ENCODE measurements at regions not wholly inside any gene's neighbourhood (a gene's known extent, or its start where the extent isn't known, plus 50 kb on each side); places are given as distances from the start of the nearest gene placed in this dataset.

DNA sequence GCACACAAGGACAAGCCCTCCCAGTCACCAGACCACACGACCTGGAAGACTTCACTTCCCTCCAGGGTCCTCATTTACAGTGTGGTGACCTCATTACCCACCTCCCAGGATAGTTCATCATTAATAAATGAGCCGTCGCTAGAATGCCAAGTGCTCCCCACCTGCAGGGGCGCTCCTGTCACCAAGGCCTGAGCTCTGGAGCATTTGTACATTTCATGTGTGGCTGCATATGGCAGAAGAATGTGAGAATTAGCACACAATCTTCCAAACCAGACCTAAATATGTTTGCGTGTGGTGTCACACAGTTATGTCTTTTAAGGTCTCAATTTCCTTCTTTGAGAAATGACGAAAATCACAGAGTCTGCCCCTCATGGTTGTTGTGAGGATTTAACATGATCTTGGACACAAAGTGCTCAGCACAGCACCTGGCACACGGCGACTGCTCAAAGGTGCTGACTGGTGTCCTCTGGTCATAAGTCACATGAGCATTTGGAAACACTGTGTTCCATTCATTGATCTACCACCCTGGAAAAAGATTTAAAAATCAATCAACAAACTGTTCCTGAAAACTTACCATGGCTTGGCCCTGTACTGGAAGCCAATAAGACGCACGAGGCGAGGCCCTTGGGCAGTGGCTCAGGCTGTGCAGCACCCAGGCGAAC lies 150.6 kb upstream of the SPACA7 start:
- peaks cover 53% of the 10 kb centered on the region for H3K27me3 ChIP-seq
- DNase-seq: no peak
- no peak overlapping the region for H3K4me3 ChIP-seq (ENCODE audit: low read depth, low read length)
- H3K9me3 ChIP-seq: no peaks in the 10 kb centered on the region; the same call in 1 of the 2 replicates
- TF ChIP-seq, protein P1, sequence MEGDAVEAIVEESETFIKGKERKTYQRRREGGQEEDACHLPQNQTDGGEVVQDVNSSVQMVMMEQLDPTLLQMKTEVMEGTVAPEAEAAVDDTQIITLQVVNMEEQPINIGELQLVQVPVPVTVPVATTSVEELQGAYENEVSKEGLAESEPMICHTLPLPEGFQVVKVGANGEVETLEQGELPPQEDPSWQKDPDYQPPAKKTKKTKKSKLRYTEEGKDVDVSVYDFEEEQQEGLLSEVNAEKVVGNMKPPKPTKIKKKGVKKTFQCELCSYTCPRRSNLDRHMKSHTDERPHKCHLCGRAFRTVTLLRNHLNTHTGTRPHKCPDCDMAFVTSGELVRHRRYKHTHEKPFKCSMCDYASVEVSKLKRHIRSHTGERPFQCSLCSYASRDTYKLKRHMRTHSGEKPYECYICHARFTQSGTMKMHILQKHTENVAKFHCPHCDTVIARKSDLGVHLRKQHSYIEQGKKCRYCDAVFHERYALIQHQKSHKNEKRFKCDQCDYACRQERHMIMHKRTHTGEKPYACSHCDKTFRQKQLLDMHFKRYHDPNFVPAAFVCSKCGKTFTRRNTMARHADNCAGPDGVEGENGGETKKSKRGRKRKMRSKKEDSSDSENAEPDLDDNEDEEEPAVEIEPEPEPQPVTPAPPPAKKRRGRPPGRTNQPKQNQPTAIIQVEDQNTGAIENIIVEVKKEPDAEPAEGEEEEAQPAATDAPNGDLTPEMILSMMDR (IDR thresholded peaks at IDR 0.05; ENCODE audit: low read depth, low read length): no peak; the same call in 1 of the 2 replicates
- no peaks in the 10 kb centered on the region for H3K36me3 ChIP-seq
- H3K4me1 ChIP-seq: no peaks in the 10 kb centered on the region

DNA sequence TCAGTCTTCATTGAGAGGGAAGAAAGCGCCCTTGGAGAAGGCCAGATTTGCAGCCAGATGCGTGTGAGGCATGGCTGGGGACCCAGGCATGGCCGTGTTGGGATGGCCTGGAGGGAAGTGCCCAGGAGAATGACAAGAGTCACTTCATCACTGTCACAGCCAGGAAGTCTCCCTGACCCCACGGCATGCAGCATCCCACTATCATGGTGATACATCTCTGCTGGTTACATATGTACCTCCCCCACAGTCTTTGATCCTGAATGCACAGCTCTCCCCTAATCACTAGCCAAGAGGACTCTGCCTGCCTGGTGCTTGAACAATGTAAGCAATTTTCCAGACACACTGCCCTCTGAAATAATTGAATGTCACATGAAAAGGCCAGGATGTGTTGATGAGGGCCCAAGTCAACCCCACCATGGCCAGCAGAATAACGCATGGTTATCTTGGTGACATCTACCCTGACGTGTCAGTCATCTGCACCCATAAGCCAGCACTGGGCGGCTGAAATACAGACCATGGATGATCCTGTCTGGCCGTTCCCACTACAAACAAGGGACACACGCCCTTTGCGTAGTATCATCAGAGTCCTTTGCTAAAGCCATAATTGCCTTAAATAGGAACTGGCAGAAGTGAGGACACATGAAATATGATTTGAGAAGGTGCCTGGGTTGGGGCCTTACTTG lies 149.7 kb upstream of the SPACA7 start:
- Histone ChIP-seq H3K4me3 (ENCODE audit: low read depth, low read length) (no peak overlapping the region), H3K4me1 (no peaks in the 10 kb centered on the region), H3K9me3 (no peaks in the 10 kb centered on the region; the same call in 1 of the 2 replicates), H3K27me3 (peaks cover 47% of the 10 kb centered on the region), H3K36me3 (no peaks in the 10 kb centered on the region)
- TF ChIP-seq, protein P1 (IDR thresholded peaks at IDR 0.05; ENCODE audit: low read depth, low read length): no peak
- DNase-seq: no peak

DNA sequence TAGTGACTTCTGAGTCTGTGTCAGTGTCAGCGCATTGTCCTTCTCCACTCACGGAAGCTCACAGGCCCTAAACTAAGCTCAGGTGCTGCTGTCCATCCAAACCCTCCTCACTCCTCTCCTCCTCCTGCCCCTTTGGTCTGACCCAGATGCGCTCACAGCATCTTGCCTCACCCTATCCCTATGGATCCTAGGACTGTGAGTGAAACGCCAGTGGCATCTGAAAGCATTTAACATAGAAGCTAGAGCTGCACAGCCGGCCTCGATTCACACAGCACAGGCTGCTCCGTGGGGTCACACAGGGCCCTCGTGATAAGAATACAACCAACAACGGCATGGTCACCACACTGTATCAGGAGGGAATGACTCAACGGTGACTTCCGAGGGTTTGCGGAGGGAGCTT lies 149.1 kb upstream of the SPACA7 start:
- TF ChIP-seq, protein P1 (IDR thresholded peaks at IDR 0.05; ENCODE audit: low read depth, low read length): no peak

DNA sequence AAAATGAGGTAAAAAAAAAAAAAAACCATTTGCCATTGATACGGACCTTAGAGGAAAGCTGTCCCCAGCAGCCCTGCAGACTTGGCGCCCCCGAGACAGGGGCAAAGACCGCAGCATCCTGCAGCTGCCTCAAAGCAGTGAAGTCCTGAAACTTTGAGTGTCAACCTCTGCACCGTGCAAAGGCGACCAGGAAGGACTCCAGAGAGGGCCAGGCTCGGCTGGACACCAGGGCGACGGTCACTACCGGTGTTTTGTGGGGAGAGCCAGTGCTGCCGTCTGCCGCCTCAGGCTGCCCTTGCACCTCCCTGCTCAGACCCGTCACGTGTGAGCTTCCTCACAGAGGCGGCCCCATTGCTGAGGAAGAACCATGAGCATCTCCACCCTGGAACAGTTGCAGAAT lies 146.7 kb upstream of the SPACA7 start:
- Histone ChIP-seq H3K36me3 (no peaks in the 10 kb centered on the region), H3K9me3 (no peaks in the 10 kb centered on the region; the same call in 1 of the 2 replicates), H3K27me3 (peaks cover 70% of the 10 kb centered on the region), H3K4me1 (no peaks in the 10 kb centered on the region), H3K4me3 (ENCODE audit: low read depth, low read length) (no peak overlapping the region)
- TF ChIP-seq, protein P1 (IDR thresholded peaks at IDR 0.05; ENCODE audit: low read depth, low read length): no peak
- DNase-seq: no peak

More for the DNA sequence above, 149.1 kb upstream of the SPACA7 start:
- H3K9me3 ChIP-seq: no peaks in the 10 kb centered on the region; the same call in 1 of the 2 replicates
- no peak for DNase-seq
- H3K27me3 ChIP-seq: peaks cover 52% of the 10 kb centered on the region
- H3K4me1 ChIP-seq: no peaks in the 10 kb centered on the region
- H3K4me3 ChIP-seq (ENCODE audit: low read depth, low read length): no peak overlapping the region
- no peaks in the 10 kb centered on the region for H3K36me3 ChIP-seq

DNA sequence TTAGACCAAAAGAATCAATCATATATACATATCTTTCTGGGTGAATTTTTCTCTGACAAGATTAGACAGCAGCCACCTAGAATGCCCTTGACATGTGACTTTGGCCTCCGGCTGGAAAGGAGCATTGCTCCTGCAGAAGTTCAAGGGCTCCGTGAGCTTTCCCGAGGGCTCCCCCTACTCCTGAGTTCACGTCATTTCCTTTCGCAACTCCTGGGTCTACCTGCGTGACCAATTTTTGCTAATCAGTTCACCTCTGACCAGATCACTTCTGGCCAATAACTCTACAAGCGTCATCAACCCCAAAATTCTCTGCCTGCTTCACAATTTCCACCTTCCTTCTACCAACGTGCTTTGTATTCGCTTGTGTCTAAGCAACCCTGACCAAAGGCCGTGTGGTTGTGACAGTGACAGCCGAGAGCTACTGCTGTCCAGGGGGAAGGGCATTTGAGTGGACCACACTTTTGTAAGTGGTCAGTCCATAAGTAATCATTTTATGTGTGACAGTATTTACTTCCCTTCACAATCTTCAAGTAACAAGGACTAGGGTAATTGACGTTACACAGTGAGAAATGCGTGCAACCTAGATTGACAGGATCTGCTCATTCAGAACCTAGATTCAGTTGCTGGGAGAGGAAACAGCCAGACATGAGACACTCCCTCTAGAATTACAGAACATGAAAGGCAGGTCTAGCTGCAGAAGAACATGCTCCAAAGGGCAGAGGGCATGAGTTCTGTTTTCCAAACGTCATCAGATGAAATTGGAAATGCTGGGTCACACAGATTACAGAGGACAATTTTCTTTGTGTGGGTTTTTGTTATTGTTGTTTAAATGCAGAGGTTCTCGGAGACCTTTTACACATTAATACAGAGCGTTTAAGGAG lies 145.9 kb upstream of the SPACA7 start:
- H3K36me3 ChIP-seq: no peaks in the 10 kb centered on the region
- TF ChIP-seq, protein P1 (IDR thresholded peaks at IDR 0.05; ENCODE audit: low read depth, low read length): no peak
- H3K4me1 ChIP-seq: no peaks in the 10 kb centered on the region
- H3K9me3 ChIP-seq: no peaks in the 10 kb centered on the region; the same call in 1 of the 2 replicates
- H3K4me3 ChIP-seq (ENCODE audit: low read depth, low read length): no peak overlapping the region
- DNase-seq: no peak
- H3K27me3 ChIP-seq: peaks cover 76% of the 10 kb centered on the region
